ENCODE measurements at regions not wholly inside any gene's neighbourhood (a gene's known extent, or its start where the extent isn't known, plus 50 kb on each side); places are given as distances from the start of the nearest gene placed in this dataset.
"Not testable (repeated sequence)": the region's sequence is repeated elsewhere in the genome, so short reads cannot be mapped to it uniquely, and the experiment has no call there.

GRCh38 chr7:149572920-149573319 is 75.3 kb upstream of the ZNF746 start:
- not testable (repeated sequence) for H3K4me1 ChIP-seq (ENCODE audit: control insufficient read depth in 5 of 5, insufficient read depth in 5 of 5, low read length in 5 of 5); H3K9ac ChIP-seq (ENCODE audit: low read length in 5 of 5); H3K4me3 ChIP-seq (ENCODE audit: low read depth in 1 of 5, low read length in 5 of 5); H3K27me3 ChIP-seq (ENCODE audit: control insufficient read depth in 5 of 5, insufficient read depth in 4 of 5, low read length in 5 of 5); H3K36me3 ChIP-seq (ENCODE audit: control insufficient read depth in 5 of 5, insufficient read depth in 5 of 5, low read length in 5 of 5); H3K27ac ChIP-seq (ENCODE audit: low read depth, low read length)
- H3K9me3 ChIP-seq (ENCODE audit: control insufficient read depth in 5 of 5, low read length in 5 of 5), result peaks cover 0 to 34% (median 21%) of the 10 kb centered on the region in 5 donors

- Histone ChIP-seq H3K27me3 (ENCODE audit: control insufficient read depth in 5 of 5, insufficient read depth in 4 of 5, low read length in 5 of 5) (no peaks in the 10 kb centered on the region), H3K36me3 (ENCODE audit: control insufficient read depth in 5 of 5, insufficient read depth in 5 of 5, low read length in 5 of 5) (peaks cover 0 to 20% (median 5%) of the 10 kb centered on the region in 5 donors), H3K9ac (ENCODE audit: low read length in 5 of 5) (no peak overlapping the region), H3K4me3 (ENCODE audit: low read depth in 1 of 5, low read length in 5 of 5) (no peak overlapping the region), H3K27ac (ENCODE audit: low read depth, low read length) (no peak overlapping the region), H3K4me1 (ENCODE audit: control insufficient read depth in 5 of 5, insufficient read depth in 5 of 5, low read length in 5 of 5) (peaks cover 0 to 8% (median 4%) of the 10 kb centered on the region in 5 donors), H3K9me3 (ENCODE audit: control insufficient read depth in 5 of 5, low read length in 5 of 5) (peaks cover 0 to 34% (median 21%) of the 10 kb centered on the region in 5 donors)
These were observed 73.2 kb upstream of the ZNF746 start for GRCh38 chr7:149570784-149571183.

- H3K36me3 ChIP-seq (ENCODE audit: control insufficient read depth in 5 of 5, insufficient read depth in 5 of 5, low read length in 5 of 5), result peaks cover 0 to 20% (median 5%) of the 10 kb centered on the region in 5 donors
- H3K9me3 ChIP-seq (ENCODE audit: control insufficient read depth in 5 of 5, low read length in 5 of 5), result peaks cover 0 to 34% (median 21%) of the 10 kb centered on the region in 5 donors
- H3K4me3 ChIP-seq (ENCODE audit: low read depth in 1 of 5, low read length in 5 of 5), result no peak overlapping the region
- no peaks in the 10 kb centered on the region for H3K27me3 ChIP-seq (ENCODE audit: control insufficient read depth in 5 of 5, insufficient read depth in 4 of 5, low read length in 5 of 5)
- no peak overlapping the region for H3K27ac ChIP-seq (ENCODE audit: low read depth, low read length)
- H3K4me1 ChIP-seq (ENCODE audit: control insufficient read depth in 5 of 5, insufficient read depth in 5 of 5, low read length in 5 of 5), result peaks cover 0 to 12% (median 6%) of the 10 kb centered on the region in 5 donors
- no peak overlapping the region for H3K9ac ChIP-seq (ENCODE audit: low read length in 5 of 5)
These were observed 72.3 kb upstream of the ZNF746 start for GRCh38 chr7:149569726-149570422.

GRCh38 chr7:149569025-149569725 is 71.6 kb upstream of the ZNF746 start:
- H3K9ac ChIP-seq (ENCODE audit: low read length in 5 of 5), result no peak overlapping the region
- H3K36me3 ChIP-seq (ENCODE audit: control insufficient read depth in 5 of 5, insufficient read depth in 5 of 5, low read length in 5 of 5), result peaks cover 0 to 20% (median 5%) of the 10 kb centered on the region in 5 donors
- H3K4me1 ChIP-seq (ENCODE audit: control insufficient read depth in 5 of 5, insufficient read depth in 5 of 5, low read length in 5 of 5), result peaks cover 0 to 17% (median 8%) of the 10 kb centered on the region in 5 donors
- no peak overlapping the region for H3K27ac ChIP-seq (ENCODE audit: low read depth, low read length)
- peaks cover 0 to 32% (median 21%) of the 10 kb centered on the region in 5 donors for H3K9me3 ChIP-seq (ENCODE audit: control insufficient read depth in 5 of 5, low read length in 5 of 5)
- no peak overlapping the region for H3K4me3 ChIP-seq (ENCODE audit: low read depth in 1 of 5, low read length in 5 of 5)
- no peaks in the 10 kb centered on the region for H3K27me3 ChIP-seq (ENCODE audit: control insufficient read depth in 5 of 5, insufficient read depth in 4 of 5, low read length in 5 of 5)

GRCh38 chr7:149568218-149568617 is 70.6 kb upstream of the ZNF746 start:
- Histone ChIP-seq H3K4me1 (ENCODE audit: control insufficient read depth in 5 of 5, insufficient read depth in 5 of 5, low read length in 5 of 5) (peaks cover 0 to 17% (median 8%) of the 10 kb centered on the region in 5 donors), H3K27ac (ENCODE audit: low read depth, low read length) (no peak overlapping the region), H3K36me3 (ENCODE audit: control insufficient read depth in 5 of 5, insufficient read depth in 5 of 5, low read length in 5 of 5) (peaks cover 0 to 20% (median 5%) of the 10 kb centered on the region in 5 donors), H3K4me3 (ENCODE audit: low read depth in 1 of 5, low read length in 5 of 5) (no peak overlapping the region), H3K9ac (ENCODE audit: low read length in 5 of 5) (no peak overlapping the region), H3K27me3 (ENCODE audit: control insufficient read depth in 5 of 5, insufficient read depth in 4 of 5, low read length in 5 of 5) (no peaks in the 10 kb centered on the region), H3K9me3 (ENCODE audit: control insufficient read depth in 5 of 5, low read length in 5 of 5) (peaks cover 0 to 25% (median 20%) of the 10 kb centered on the region in 5 donors)

GRCh38 chr7:149566103-149566502 is 68.5 kb upstream of the ZNF746 start:
- H3K9me3 ChIP-seq (ENCODE audit: control insufficient read depth in 5 of 5, low read length in 5 of 5), result peaks cover 0 to 25% (median 20%) of the 10 kb centered on the region in 5 donors
- no peaks in the 10 kb centered on the region for H3K27me3 ChIP-seq (ENCODE audit: control insufficient read depth in 5 of 5, insufficient read depth in 4 of 5, low read length in 5 of 5)
- peaks cover 0 to 17% (median 8%) of the 10 kb centered on the region in 5 donors for H3K4me1 ChIP-seq (ENCODE audit: control insufficient read depth in 5 of 5, insufficient read depth in 5 of 5, low read length in 5 of 5)
- no peak overlapping the region for H3K27ac ChIP-seq (ENCODE audit: low read depth, low read length)
- H3K4me3 ChIP-seq (ENCODE audit: low read depth in 1 of 5, low read length in 5 of 5), result no peak overlapping the region
- no peak overlapping the region for H3K9ac ChIP-seq (ENCODE audit: low read length in 5 of 5)
- H3K36me3 ChIP-seq (ENCODE audit: control insufficient read depth in 5 of 5, insufficient read depth in 5 of 5, low read length in 5 of 5), result peaks cover 3 to 27% (median 5%) of the 10 kb centered on the region in 5 donors

GRCh38 chr7:149565096-149565382 is 67.4 kb upstream of the ZNF746 start:
- H3K4me3 ChIP-seq (ENCODE audit: low read depth in 1 of 5, low read length in 5 of 5), result no peak overlapping the region
- peaks cover 0 to 18% (median 13%) of the 10 kb centered on the region in 5 donors for H3K9me3 ChIP-seq (ENCODE audit: control insufficient read depth in 5 of 5, low read length in 5 of 5)
- no peaks in the 10 kb centered on the region for H3K27me3 ChIP-seq (ENCODE audit: control insufficient read depth in 5 of 5, insufficient read depth in 4 of 5, low read length in 5 of 5)
- H3K36me3 ChIP-seq (ENCODE audit: control insufficient read depth in 5 of 5, insufficient read depth in 5 of 5, low read length in 5 of 5), result peaks cover 5 to 31% (median 10%) of the 10 kb centered on the region in 5 donors
- peaks cover 0 to 17% (median 8%) of the 10 kb centered on the region in 5 donors for H3K4me1 ChIP-seq (ENCODE audit: control insufficient read depth in 5 of 5, insufficient read depth in 5 of 5, low read length in 5 of 5)
- H3K27ac ChIP-seq (ENCODE audit: low read depth, low read length), result no peak overlapping the region
- no peak overlapping the region for H3K9ac ChIP-seq (ENCODE audit: low read length in 5 of 5)

- Histone ChIP-seq H3K36me3 (ENCODE audit: control insufficient read depth in 5 of 5, insufficient read depth in 5 of 5, low read length in 5 of 5) (peaks cover 5 to 33% (median 11%) of the 10 kb centered on the region in 5 donors), H3K4me3 (ENCODE audit: low read depth in 1 of 5, low read length in 5 of 5) (no peak overlapping the region), H3K9ac (ENCODE audit: low read length in 5 of 5) (no peak overlapping the region), H3K27me3 (ENCODE audit: control insufficient read depth in 5 of 5, insufficient read depth in 4 of 5, low read length in 5 of 5) (no peaks in the 10 kb centered on the region), H3K27ac (ENCODE audit: low read depth, low read length) (no peak overlapping the region), H3K9me3 (ENCODE audit: control insufficient read depth in 5 of 5, low read length in 5 of 5) (peaks cover 0 to 13% (median 10%) of the 10 kb centered on the region in 5 donors), H3K4me1 (ENCODE audit: control insufficient read depth in 5 of 5, insufficient read depth in 5 of 5, low read length in 5 of 5) (peaks cover 0 to 17% (median 8%) of the 10 kb centered on the region in 5 donors)
These were observed 66.9 kb upstream of the ZNF746 start for GRCh38 chr7:149564340-149565095.

- Histone ChIP-seq H3K27me3 (ENCODE audit: control insufficient read depth in 5 of 5, insufficient read depth in 4 of 5, low read length in 5 of 5) (no peaks in the 10 kb centered on the region), H3K4me1 (ENCODE audit: control insufficient read depth in 5 of 5, insufficient read depth in 5 of 5, low read length in 5 of 5) (peaks cover 0 to 15% (median 6%) of the 10 kb centered on the region in 5 donors), H3K4me3 (ENCODE audit: low read depth in 1 of 5, low read length in 5 of 5) (no peak overlapping the region), H3K9me3 (ENCODE audit: control insufficient read depth in 5 of 5, low read length in 5 of 5) (peaks cover 0 to 8% (median 0%) of the 10 kb centered on the region in 5 donors), H3K36me3 (ENCODE audit: control insufficient read depth in 5 of 5, insufficient read depth in 5 of 5, low read length in 5 of 5) (peaks cover 5 to 41% (median 21%) of the 10 kb centered on the region in 5 donors), H3K27ac (ENCODE audit: low read depth, low read length) (no peak overlapping the region), H3K9ac (ENCODE audit: low read length in 5 of 5) (no peak overlapping the region)
These were observed 65.0 kb upstream of the ZNF746 start for GRCh38 chr7:149562602-149563001.

All from subcutaneous abdominal adipose tissue (tissue), 5 donors.